Hepatocyte (in vitro differentiated cells): ENCODE measurements at regions not wholly inside any gene's neighbourhood (a gene's known extent, or its start where the extent isn't known, plus 50 kb on each side); places are given as distances from the start of the nearest gene placed in this dataset.

ENCODE experiments used
- EZH2 ChIP-seq: fragments of 200-600 bp; sonication (generic); IDR thresholded peaks from 2 replicates; pipeline ENCODE4 v1.6.1; 2016; ENCODE audit warnings: antibody characterized with exemption, mild to moderate bottlenecking, borderline replicate concordance
- TF ChIP-seq, protein P1 (sequence below): fragments of 200-600 bp; sonication (generic); IDR thresholded peaks from 2 replicates; pipeline ENCODE4 v1.5.1; 2016; ENCODE audit warnings: antibody characterized with exemption, mild to moderate bottlenecking; ENCODE audit not compliant: poor library complexity

DNA sequence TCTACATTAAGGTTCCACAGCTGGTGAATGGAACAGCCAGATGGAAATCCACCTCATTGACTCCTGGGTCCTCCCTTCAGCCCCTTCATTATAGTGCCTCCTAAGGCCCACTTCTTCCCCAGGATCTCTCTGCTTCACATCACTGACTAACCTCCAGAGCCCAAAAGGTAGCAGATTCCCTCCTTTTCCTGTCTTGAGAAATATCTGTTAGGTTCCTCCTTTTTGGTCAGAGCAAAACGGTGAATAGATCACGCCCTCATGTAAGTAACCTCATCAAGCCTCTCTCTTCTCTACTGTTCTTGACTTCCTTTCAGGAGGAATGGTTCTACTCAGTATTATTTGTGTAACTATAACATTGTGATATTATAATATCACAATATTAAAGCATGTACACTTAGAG, 155.0 kb upstream of the SRD5A2 start:
- TF ChIP-seq, protein P1, sequence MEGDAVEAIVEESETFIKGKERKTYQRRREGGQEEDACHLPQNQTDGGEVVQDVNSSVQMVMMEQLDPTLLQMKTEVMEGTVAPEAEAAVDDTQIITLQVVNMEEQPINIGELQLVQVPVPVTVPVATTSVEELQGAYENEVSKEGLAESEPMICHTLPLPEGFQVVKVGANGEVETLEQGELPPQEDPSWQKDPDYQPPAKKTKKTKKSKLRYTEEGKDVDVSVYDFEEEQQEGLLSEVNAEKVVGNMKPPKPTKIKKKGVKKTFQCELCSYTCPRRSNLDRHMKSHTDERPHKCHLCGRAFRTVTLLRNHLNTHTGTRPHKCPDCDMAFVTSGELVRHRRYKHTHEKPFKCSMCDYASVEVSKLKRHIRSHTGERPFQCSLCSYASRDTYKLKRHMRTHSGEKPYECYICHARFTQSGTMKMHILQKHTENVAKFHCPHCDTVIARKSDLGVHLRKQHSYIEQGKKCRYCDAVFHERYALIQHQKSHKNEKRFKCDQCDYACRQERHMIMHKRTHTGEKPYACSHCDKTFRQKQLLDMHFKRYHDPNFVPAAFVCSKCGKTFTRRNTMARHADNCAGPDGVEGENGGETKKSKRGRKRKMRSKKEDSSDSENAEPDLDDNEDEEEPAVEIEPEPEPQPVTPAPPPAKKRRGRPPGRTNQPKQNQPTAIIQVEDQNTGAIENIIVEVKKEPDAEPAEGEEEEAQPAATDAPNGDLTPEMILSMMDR, result no peak
- TF ChIP-seq EZH2, result no peak
